OCI-LY3 (cell line): ENCODE measurements at regions not wholly inside any gene's neighbourhood (a gene's known extent, or its start where the extent isn't known, plus 50 kb on each side); places are given as distances from the start of the nearest gene placed in this dataset.

ENCODE experiments used
- CTCF ChIP-seq: fragments of 200-600, 300-600 bp; sonication (generic); IDR thresholded peaks from 2 replicates; pipeline ENCODE4 v1.5.1; 2014; ENCODE audit warnings: antibody characterized with exemption, low read length, low read depth
- EZH2phosphoT487 ChIP-seq: fragments of 200-600 bp; shearing (Covaris generic); IDR thresholded peaks from 2 replicates; pipeline ENCODE4 v1.6.1; 2018; ENCODE audit warnings: antibody characterized with exemption, mixed run types, low read depth

GRCh38 chr11:70757241-70757640, 358.9 kb downstream of the CTTN start:
- TF ChIP-seq CTCF (no peak), EZH2phosphoT487 (no peak)
